B cell (primary cell): ENCODE measurements at regions not wholly inside any gene's neighbourhood (a gene's known extent, or its start where the extent isn't known, plus 50 kb on each side); places are given as distances from the start of the nearest gene placed in this dataset.

Experiments used
- ATAC-seq: fragments of 200-7000 bp; cut with Tn5 transposase; one replicate; pipeline ENCODE4 v1.10.0; 2021; ENCODE audit warnings: low read depth, mild to moderate bottlenecking, moderate number of reproducible peaks, moderate library complexity
- CTCF ChIA-PET: fragments of 350-600 bp; sonication (Branson Sonifier 250); formaldehyde crosslinking; loops from one replicate; lab custom pipeline; 2021; ENCODE audit warnings: antibody characterized with exemption, inconsistent platforms; lab: Charles Lee
- POLR2A ChIA-PET: fragments of 350-600 bp; sonication (Branson Sonifier 250); formaldehyde crosslinking; loops from one replicate; lab custom pipeline; 2021; ENCODE audit warnings: antibody characterized with exemption; lab: Charles Lee
- DNase-seq: peaks from one replicate; pipeline ENCODE4 v3.0.0; 2013
- H2AFZ ChIP-seq: 2 replicates; pipeline ENCODE4 v1.6.1; 2012; ENCODE audit warnings: mild to moderate bottlenecking, low read depth, low read length; ENCODE audit not compliant: insufficient read depth, poor library complexity, severe bottlenecking
- H3K27ac ChIP-seq, 2 donors: 1 replicate in 1 of 2; 2 replicates in 1 of 2; pipeline ENCODE4 v1.5.1; 2012 to 2013; ENCODE audit warnings: low read length in 2 of 2, mild to moderate bottlenecking in 2 of 2, moderate library complexity in 1 of 2
- H3K27me3 ChIP-seq, 4 experiments: fragments of 200-600 bp in 1 of 4; sonication (generic) in 1 of 4; replicated peaks in 1 of 4; 1 replicate in 2 of 4; 2 replicates in 2 of 4; pipeline versions ENCODE4 v1.6.1 to v1.7.0; 2013 to 2016; ENCODE audit warnings: low read length in 3 of 4, mild to moderate bottlenecking in 2 of 4, mixed read lengths in 1 of 4, moderate library complexity in 1 of 4; ENCODE audit not compliant: insufficient read depth in 4 of 4, control insufficient read depth in 3 of 4; ENCODE audit errors: control extremely low read depth in 1 of 4
- H3K36me3 ChIP-seq, 2 experiments: replicated peaks in 1 of 2; 1 replicate in 1 of 2; 2 replicates in 1 of 2; pipeline versions ENCODE4 v1.6.1 to v1.7.1; 2013; ENCODE audit warnings: low read length in 1 of 2; ENCODE audit not compliant: insufficient read depth in 2 of 2, control insufficient read depth in 1 of 2; ENCODE audit errors: control extremely low read depth in 1 of 2, extremely low read depth in 1 of 2
- H3K4me1 ChIP-seq, 2 donors: fragments of 200-600 bp in 1 of 2; sonication (generic) in 1 of 2; 1 replicate in 1 of 2; 2 replicates in 1 of 2; pipeline versions ENCODE4 v1.5.1 to v1.6.1; 2013 to 2017; ENCODE audit warnings: low read length in 2 of 2; ENCODE audit not compliant: control insufficient read depth in 2 of 2, insufficient read depth in 2 of 2
- H3K4me2 ChIP-seq: replicated peaks from 2 replicates; pipeline ENCODE3; 2012; ENCODE audit warnings: mild to moderate bottlenecking, low read depth, low read length; ENCODE audit not compliant: poor library complexity, severe bottlenecking
- H3K4me3 ChIP-seq, 5 experiments: fragments of 200-600 bp in 1 of 5; sonication (generic) in 1 of 5; 1 replicate in 3 of 5; 2 replicates in 2 of 5; pipeline versions ENCODE4 v1.5.1 to v1.7.0; 2011 to 2016; ENCODE audit warnings: low read length in 4 of 5, mild to moderate bottlenecking in 4 of 5, low read depth in 2 of 5, control low read depth in 1 of 5, moderate library complexity in 1 of 5; ENCODE audit not compliant: insufficient read depth in 1 of 5; ENCODE audit errors: control extremely low read depth in 1 of 5, extremely low read depth in 1 of 5
- H3K79me2 ChIP-seq: fragments of 200-600 bp; sonication (generic); one replicate; pipeline ENCODE4 v1.6.0; 2016; ENCODE audit warnings: low read length; ENCODE audit not compliant: control insufficient read depth, insufficient read depth
- H3K9ac ChIP-seq: fragments of 200-600 bp; sonication (generic); 2 replicates; pipeline ENCODE4 v1.6.1; 2017; ENCODE audit warnings: mild to moderate bottlenecking, low read length, moderate library complexity
- H3K9me3 ChIP-seq, 3 donors: one replicate each; pipeline versions ENCODE4 v1.6.1 to v1.7.1; 2013; ENCODE audit warnings: low read length in 2 of 3; ENCODE audit not compliant: control insufficient read depth in 2 of 3, insufficient read depth in 1 of 3; ENCODE audit errors: control extremely low read depth in 1 of 3
- H4K20me1 ChIP-seq: 2 replicates; pipeline ENCODE4 v1.6.0; 2012; ENCODE audit warnings: mild to moderate bottlenecking, low read length; ENCODE audit not compliant: insufficient read depth, control insufficient read depth, poor library complexity, severe bottlenecking
- H3K27ac Mint-ChIP-seq: one replicate; pipeline ENCODE4 v1.8.0; 2021; ENCODE audit warnings: mixed read lengths
- H3K27me3 Mint-ChIP-seq: one replicate; pipeline ENCODE4 v1.8.0; 2021; ENCODE audit warnings: mixed read lengths
- H3K4me1 Mint-ChIP-seq: one replicate; pipeline ENCODE4 v1.8.0; 2021; ENCODE audit warnings: mixed read lengths
- H3K4me3 Mint-ChIP-seq: one replicate; pipeline ENCODE4 v1.8.0; 2021; ENCODE audit warnings: mixed read lengths
- H3K9me3 Mint-ChIP-seq: one replicate; pipeline ENCODE4 v1.8.0; 2022; ENCODE audit warnings: mixed read lengths; ENCODE audit not compliant: insufficient read depth
- EZH2 ChIP-seq: IDR thresholded peaks from 2 replicates; pipeline ENCODE4 v1.6.1; 2012; ENCODE audit warnings: borderline replicate concordance, low read depth, mild to moderate bottlenecking, moderate library complexity, low read length; ENCODE audit not compliant: insufficient read depth, poor library complexity, severe bottlenecking
- WGBS: methylation state at CpG from one replicate; pipeline ENCODE4 v1.1.5; 2013; ENCODE audit warnings: missing lambda C conversion rate; ENCODE audit not compliant: insufficient coverage; 5-methylcytosine and 5-hydroxymethylcytosine counted together
- intact Hi-C: fragments of 100-400 bp; cut with micrococcal nuclease; formaldehyde crosslinking; loops from one replicate; pipeline ENCODE4 v1.10.0; 2022
- TF ChIP-seq, protein P1 (sequence below): fragments of 200-600 bp; IDR thresholded peaks from one replicate; pipeline ENCODE4 v1.8.0; 2022; ENCODE audit warnings: antibody characterized with exemption, mild to moderate bottlenecking

DNA sequence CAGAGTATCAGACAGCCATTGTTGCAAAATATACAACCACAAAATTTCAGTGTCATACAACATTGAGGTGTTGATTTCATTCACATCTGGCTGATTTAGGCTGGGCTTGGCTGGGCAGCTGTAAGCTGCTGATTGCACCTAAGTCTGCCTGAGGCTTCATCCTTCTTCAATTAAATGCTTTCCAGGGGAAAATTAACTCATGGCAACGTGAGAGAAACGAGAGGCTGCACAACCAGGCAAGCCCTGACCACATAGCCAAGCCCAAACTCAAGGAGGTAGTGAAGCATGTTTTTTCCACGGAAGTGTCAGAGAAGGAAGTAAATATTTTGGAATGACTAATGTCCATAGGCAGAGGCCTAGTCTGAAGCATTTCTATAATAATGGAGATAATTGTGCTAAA, 273.8 kb upstream of the ZC3H12C start:
- Histone ChIP-seq H3K79me2 (no peaks in the 10 kb centered on the region), H3K27ac (no peak overlapping the region), H3K9me3 (no peaks in the 10 kb centered on the region), H4K20me1 (no peaks in the 10 kb centered on the region), H3K4me3 (no peak overlapping the region), H2AFZ (no peak overlapping the region), H3K9ac (no peak overlapping the region), H3K27me3 (no peaks in the 10 kb centered on the region), H3K4me1 (no peaks in the 10 kb centered on the region), H3K36me3 (no peaks in the 10 kb centered on the region), H3K4me2 (no peak overlapping the region)
- peaks cover 5% of the 10 kb centered on the region for H3K27me3 Mint-ChIP-seq
- H3K4me1 Mint-ChIP-seq: peaks cover 3% of the 10 kb centered on the region
- H3K9me3 Mint-ChIP-seq: no peaks in the 10 kb centered on the region
- ATAC-seq: no peak
- CTCF ChIA-PET: no interaction called here
- POLR2A ChIA-PET: no interaction called here
- WGBS: no CpG with 5 or more reads among the region's 3 CpGs
- DNase-seq: no peak
- TF ChIP-seq EZH2: no peak
- TF ChIP-seq, protein P1, sequence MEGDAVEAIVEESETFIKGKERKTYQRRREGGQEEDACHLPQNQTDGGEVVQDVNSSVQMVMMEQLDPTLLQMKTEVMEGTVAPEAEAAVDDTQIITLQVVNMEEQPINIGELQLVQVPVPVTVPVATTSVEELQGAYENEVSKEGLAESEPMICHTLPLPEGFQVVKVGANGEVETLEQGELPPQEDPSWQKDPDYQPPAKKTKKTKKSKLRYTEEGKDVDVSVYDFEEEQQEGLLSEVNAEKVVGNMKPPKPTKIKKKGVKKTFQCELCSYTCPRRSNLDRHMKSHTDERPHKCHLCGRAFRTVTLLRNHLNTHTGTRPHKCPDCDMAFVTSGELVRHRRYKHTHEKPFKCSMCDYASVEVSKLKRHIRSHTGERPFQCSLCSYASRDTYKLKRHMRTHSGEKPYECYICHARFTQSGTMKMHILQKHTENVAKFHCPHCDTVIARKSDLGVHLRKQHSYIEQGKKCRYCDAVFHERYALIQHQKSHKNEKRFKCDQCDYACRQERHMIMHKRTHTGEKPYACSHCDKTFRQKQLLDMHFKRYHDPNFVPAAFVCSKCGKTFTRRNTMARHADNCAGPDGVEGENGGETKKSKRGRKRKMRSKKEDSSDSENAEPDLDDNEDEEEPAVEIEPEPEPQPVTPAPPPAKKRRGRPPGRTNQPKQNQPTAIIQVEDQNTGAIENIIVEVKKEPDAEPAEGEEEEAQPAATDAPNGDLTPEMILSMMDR: no peak
- H3K4me3 Mint-ChIP-seq: no peak overlapping the region
- intact Hi-C loops: no loop called here
- no peak overlapping the region for H3K27ac Mint-ChIP-seq

DNA sequence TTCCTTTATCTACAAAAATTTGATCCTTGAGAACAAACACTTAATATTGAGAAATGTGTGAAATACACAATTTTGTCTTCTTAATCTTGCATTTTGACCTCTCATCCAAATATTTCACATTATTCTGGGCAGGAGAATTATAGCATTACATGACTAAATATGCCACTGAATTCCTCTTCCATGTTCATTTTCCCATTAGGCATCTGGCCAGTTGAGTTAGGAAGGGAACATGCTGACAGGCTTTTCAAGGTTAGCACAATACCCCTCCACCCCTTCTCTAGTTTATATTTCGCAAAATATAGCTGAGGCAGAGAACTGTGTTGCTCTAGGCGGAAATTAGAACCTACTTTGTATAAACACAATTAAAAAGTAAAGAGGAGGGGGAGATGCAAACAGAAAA, 271.7 kb upstream of the ZC3H12C start:
- ATAC-seq (no peak), DNase-seq (no peak)
- Histone ChIP-seq H3K27me3 (no peaks in the 10 kb centered on the region), H3K36me3 (no peaks in the 10 kb centered on the region), H2AFZ (no peak overlapping the region), H4K20me1 (no peaks in the 10 kb centered on the region), H3K79me2 (no peaks in the 10 kb centered on the region), H3K4me3 (no peak overlapping the region), H3K4me1 (no peaks in the 10 kb centered on the region), H3K4me2 (no peak overlapping the region), H3K9me3 (no peaks in the 10 kb centered on the region), H3K27ac (no peak overlapping the region), H3K9ac (no peak overlapping the region)
- H3K27ac Mint-ChIP-seq: no peak overlapping the region
- CTCF ChIA-PET: no interaction called here
- POLR2A ChIA-PET: no interaction called here
- peaks cover 3% of the 10 kb centered on the region for H3K4me1 Mint-ChIP-seq
- no CpG with 5 or more reads among the region's 2 CpGs for WGBS
- intact Hi-C loops: no loop called here
- no peak for TF ChIP-seq EZH2
- TF ChIP-seq, protein P1: no peak
- no peaks in the 10 kb centered on the region for H3K9me3 Mint-ChIP-seq
- no peak overlapping the region for H3K4me3 Mint-ChIP-seq
- H3K27me3 Mint-ChIP-seq: peaks cover 5% of the 10 kb centered on the region
